Activated B cell treated with CpG ODN at 0.5 μM for 24 hours (primary cell): ENCODE measurements at regions not wholly inside any gene's neighbourhood (a gene's known extent, or its start where the extent isn't known, plus 50 kb on each side); places are given as distances from the start of the nearest gene placed in this dataset.

Experiments
- ATAC-seq: fragments of 200-7000 bp; cut with Tn5 transposase; one replicate; pipeline ENCODE4 v1.10.0; 2021; ENCODE audit warnings: low read depth, mild to moderate bottlenecking, moderate library complexity
- CTCF ChIA-PET: fragments of 350-600 bp; sonication (Branson Sonifier 250); formaldehyde crosslinking; loops from one replicate; lab custom pipeline; 2021; ENCODE audit warnings: antibody characterized with exemption; lab: Charles Lee
- POLR2A ChIA-PET: fragments of 350-600 bp; sonication (Branson Sonifier 250); formaldehyde crosslinking; loops from one replicate; lab custom pipeline; 2021; ENCODE audit warnings: antibody characterized with exemption; lab: Charles Lee
- DNase-seq: peaks from one replicate; pipeline ENCODE4 v3.0.0; 2022
- H3K27ac Mint-ChIP-seq: one replicate; pipeline ENCODE4 v1.8.0; 2020; ENCODE audit warnings: mixed read lengths
- H3K27me3 Mint-ChIP-seq: one replicate; pipeline ENCODE4 v1.8.0; 2021; ENCODE audit warnings: mixed read lengths
- H3K36me3 Mint-ChIP-seq: one replicate; pipeline ENCODE4 v1.8.0; 2021; ENCODE audit warnings: low read depth, mixed read lengths
- H3K4me1 Mint-ChIP-seq: one replicate; pipeline ENCODE4 v1.8.0; 2021; ENCODE audit warnings: mixed read lengths
- H3K4me3 Mint-ChIP-seq: one replicate; pipeline ENCODE4 v1.8.0; 2020; ENCODE audit warnings: mild to moderate bottlenecking, mixed read lengths
- H3K9me3 Mint-ChIP-seq: one replicate; pipeline ENCODE4 v1.8.0; 2020; ENCODE audit warnings: mixed read lengths
- CTCF ChIP-seq: fragments of 200-600 bp; IDR thresholded peaks from one replicate; pipeline ENCODE4 v1.8.0; 2022; ENCODE audit warnings: antibody characterized with exemption, mild to moderate bottlenecking
- intact Hi-C: fragments of 100-400 bp; cut with micrococcal nuclease; formaldehyde crosslinking; loops from one replicate; pipeline ENCODE4 v1.15.1; 2024

DNA sequence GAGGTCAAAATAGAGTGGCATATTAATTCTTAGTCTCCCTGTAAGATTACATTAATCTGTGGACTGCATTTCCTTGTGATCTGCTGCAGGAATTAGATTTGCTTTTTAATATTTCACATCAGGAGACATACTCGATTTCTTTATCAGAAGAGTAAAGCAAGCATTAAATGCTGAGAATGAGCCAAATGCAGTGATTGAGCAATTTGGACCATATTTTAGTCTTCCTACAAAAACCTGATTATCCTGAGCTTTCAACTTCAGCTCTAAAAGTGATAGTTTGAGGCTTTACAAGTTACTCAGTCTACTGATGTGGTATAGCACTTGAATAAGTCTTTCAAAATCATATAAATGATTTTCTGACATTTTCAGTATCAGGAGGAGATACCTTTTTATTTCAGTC, 774.3 kb upstream of the RAB6C start:
- no peak for DNase-seq
- no peaks in the 10 kb centered on the region for H3K9me3 Mint-ChIP-seq
- intact Hi-C loops = no loop called here
- peaks cover 5% of the 10 kb centered on the region for H3K27me3 Mint-ChIP-seq
- no peak overlapping the region for H3K4me3 Mint-ChIP-seq
- H3K36me3 Mint-ChIP-seq = no peaks in the 10 kb centered on the region
- no peak for TF ChIP-seq CTCF
- ChIA-PET CTCF (no interaction called here), POLR2A (no interaction called here)
- H3K27ac Mint-ChIP-seq = no peak overlapping the region
- H3K4me1 Mint-ChIP-seq = no peaks in the 10 kb centered on the region
- ATAC-seq = no peak

GRCh38 chr2:129205766-129206165, 773.7 kb upstream of the RAB6C start:
- Mint-ChIP-seq H3K36me3 (no peaks in the 10 kb centered on the region), H3K27me3 (peaks cover 5% of the 10 kb centered on the region), H3K27ac (no peak overlapping the region), H3K9me3 (no peaks in the 10 kb centered on the region), H3K4me1 (no peaks in the 10 kb centered on the region), H3K4me3 (no peak overlapping the region)
- TF ChIP-seq CTCF = no peak
- ChIA-PET CTCF (no interaction called here), POLR2A (no interaction called here)
- intact Hi-C loops = no loop called here
- DNase-seq (no peak), ATAC-seq (no peak)

- no peak overlapping the region for H3K27ac Mint-ChIP-seq
- DNase-seq (no peak), ATAC-seq (no peak)
- ChIA-PET CTCF (no interaction called here), POLR2A (no interaction called here)
- H3K36me3 Mint-ChIP-seq = no peaks in the 10 kb centered on the region
- TF ChIP-seq CTCF = no peak
- peaks cover 5% of the 10 kb centered on the region for H3K27me3 Mint-ChIP-seq
- no peaks in the 10 kb centered on the region for H3K9me3 Mint-ChIP-seq
- intact Hi-C loops = no loop called here
- no peaks in the 10 kb centered on the region for H3K4me1 Mint-ChIP-seq
- H3K4me3 Mint-ChIP-seq = no peak overlapping the region
Observed at GRCh38 chr2:129212299-129212958, 767.0 kb upstream of the RAB6C start.

- intact Hi-C loops = no loop called here
- ATAC-seq (no peak), DNase-seq (no peak)
- POLR2A ChIA-PET = no interaction called here
- Mint-ChIP-seq H3K36me3 (no peaks in the 10 kb centered on the region), H3K27me3 (peaks cover 2% of the 10 kb centered on the region), H3K9me3 (no peaks in the 10 kb centered on the region), H3K4me3 (no peak overlapping the region), H3K4me1 (no peaks in the 10 kb centered on the region), H3K27ac (no peak overlapping the region)
- no peak for TF ChIP-seq CTCF
- CTCF ChIA-PET = no interaction called here
Observed at GRCh38 chr2:129224022-129224421, 755.4 kb upstream of the RAB6C start.

GRCh38 chr2:129224486-129224885, 755.0 kb upstream of the RAB6C start:
- Mint-ChIP-seq H3K36me3 (no peaks in the 10 kb centered on the region), H3K27me3 (peaks cover 2% of the 10 kb centered on the region), H3K4me3 (no peak overlapping the region), H3K9me3 (no peaks in the 10 kb centered on the region), H3K4me1 (no peaks in the 10 kb centered on the region), H3K27ac (no peak overlapping the region)
- DNase-seq = no peak
- POLR2A ChIA-PET = no interaction called here
- intact Hi-C loops = no loop called here
- CTCF ChIA-PET = no interaction called here
- no peak for TF ChIP-seq CTCF
- no peak for ATAC-seq
